A673 (cell line): ENCODE measurements at regions not wholly inside any gene's neighbourhood (a gene's known extent, or its start where the extent isn't known, plus 50 kb on each side); places are given as distances from the start of the nearest gene placed in this dataset.

Experiments
- EZH2 ChIP-seq: fragments of 200-600 bp; sonication (generic); IDR thresholded peaks from 2 replicates; pipeline ENCODE4 v1.6.1; 2017; ENCODE audit warnings: borderline replicate concordance, low read depth, mild to moderate bottlenecking, mixed read lengths, antibody characterized with exemption, low read length; ENCODE audit not compliant: poor library complexity, severe bottlenecking
- TF ChIP-seq, protein P1 (sequence below): fragments of 300-800, 200-600 bp; sonication (generic); conservative IDR thresholded peaks from 2 replicates; pipeline ENCODE4 v1.5.1; 2017; ENCODE audit warnings: low read depth, mild to moderate bottlenecking, antibody characterized with exemption, low read length, moderate library complexity, mixed read lengths

DNA sequence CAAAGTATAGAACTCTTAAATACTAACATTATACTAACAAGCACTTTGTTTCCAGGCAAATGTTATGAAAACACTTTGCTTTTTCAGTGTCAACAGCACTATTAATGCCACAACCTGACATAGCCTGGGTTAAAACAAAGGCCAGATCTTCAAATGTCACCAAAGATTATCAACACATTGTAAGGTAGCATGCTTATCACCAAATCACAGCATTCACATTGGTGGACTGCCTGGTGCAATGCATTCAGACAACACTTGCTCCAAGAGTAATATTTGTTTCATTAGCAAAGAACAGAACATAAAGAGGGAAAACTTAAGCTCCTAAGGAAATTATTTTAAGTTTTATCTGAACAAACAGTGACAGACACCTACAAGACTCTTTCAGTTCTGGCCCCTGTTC lies 1361.2 kb downstream of the CDH8 start:
- TF ChIP-seq, protein P1, sequence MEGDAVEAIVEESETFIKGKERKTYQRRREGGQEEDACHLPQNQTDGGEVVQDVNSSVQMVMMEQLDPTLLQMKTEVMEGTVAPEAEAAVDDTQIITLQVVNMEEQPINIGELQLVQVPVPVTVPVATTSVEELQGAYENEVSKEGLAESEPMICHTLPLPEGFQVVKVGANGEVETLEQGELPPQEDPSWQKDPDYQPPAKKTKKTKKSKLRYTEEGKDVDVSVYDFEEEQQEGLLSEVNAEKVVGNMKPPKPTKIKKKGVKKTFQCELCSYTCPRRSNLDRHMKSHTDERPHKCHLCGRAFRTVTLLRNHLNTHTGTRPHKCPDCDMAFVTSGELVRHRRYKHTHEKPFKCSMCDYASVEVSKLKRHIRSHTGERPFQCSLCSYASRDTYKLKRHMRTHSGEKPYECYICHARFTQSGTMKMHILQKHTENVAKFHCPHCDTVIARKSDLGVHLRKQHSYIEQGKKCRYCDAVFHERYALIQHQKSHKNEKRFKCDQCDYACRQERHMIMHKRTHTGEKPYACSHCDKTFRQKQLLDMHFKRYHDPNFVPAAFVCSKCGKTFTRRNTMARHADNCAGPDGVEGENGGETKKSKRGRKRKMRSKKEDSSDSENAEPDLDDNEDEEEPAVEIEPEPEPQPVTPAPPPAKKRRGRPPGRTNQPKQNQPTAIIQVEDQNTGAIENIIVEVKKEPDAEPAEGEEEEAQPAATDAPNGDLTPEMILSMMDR = no peak
- TF ChIP-seq EZH2 = no peak
